ENCODE measurements at regions not wholly inside any gene's neighbourhood (a gene's known extent, or its start where the extent isn't known, plus 50 kb on each side); places are given as distances from the start of the nearest gene placed in this dataset.

DNA sequence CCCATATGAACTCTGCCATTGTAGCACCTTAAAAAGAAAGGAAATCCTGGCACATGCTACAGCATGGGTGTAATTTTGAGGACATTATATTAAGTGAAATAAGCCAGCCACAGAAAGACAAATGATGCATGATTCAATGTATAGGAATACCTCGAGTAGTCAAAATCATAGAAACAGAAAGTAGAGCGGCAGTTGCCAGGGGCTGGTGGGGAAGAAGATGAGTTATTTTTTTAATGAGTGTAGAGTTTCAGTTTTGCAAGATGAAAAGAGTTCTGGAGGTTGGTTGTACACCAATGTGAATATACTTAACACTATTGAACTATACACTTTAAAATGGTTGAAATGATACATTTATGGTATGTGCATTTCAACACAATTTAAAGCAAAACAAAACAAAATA is 133.0 kb downstream of the ZDHHC21 start:
- DNase-seq (ENCODE audit: low read depth, low spot score), result no peak

DNA sequence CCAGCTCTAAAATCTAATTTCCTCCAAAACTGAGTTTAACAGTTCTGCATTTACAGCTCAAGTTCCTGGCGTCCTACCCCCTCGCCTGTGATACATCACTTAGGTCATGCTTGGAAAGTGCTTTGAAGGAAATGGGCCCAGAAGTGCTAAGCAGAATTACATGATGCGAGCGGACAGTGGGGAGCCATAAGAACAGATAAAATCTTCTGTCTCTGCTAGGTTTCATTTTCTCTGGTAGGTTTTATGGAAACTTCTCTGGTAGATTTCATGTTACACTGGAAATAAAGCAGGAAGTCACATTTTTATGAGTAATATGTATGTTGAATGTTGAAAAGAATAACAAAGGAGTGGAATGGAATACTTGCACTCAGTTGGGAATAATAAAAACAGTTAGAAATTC is 138.3 kb downstream of the ZDHHC21 start:
- no peak for DNase-seq (ENCODE audit: low read depth, low spot score)

DNA sequence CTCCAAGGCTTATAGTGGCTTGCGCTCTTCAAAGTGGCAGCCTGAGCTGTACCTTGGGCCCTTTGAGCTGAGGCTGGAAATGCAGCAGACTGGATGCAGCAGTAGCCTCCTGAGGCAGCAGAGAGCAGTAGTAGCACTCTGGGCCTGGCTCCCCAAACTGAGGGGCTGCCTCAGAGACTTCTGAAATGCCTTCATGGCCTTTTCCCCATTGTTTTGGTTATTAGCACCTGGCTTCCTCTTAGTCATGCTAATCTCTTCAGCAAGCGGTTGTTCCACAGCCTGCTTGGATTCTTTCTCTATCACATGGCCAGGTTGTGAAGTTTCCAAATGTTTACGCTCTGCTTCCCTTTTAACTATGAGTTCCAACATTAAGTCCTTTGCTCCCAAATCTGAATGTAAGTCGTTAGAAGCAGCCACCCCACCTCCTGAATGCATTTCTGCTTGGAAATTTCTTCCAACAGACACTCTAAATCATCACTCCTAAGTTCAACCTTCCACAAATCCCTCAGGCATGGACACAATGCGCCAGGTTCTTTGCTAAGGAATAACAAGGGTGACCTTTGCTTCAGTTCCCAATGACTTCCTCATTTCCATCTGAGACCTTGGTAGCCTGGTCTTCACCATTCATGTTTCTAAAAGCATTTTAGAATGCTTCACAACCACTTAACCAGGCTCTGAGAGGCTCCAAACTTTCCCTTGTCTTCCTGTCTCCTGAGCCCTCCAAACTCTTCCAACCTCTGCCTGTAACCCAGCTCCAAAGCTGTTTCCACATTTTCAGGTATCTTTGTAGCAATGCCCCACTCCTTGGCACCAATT is 145.8 kb downstream of the ZDHHC21 start:
- no peak for DNase-seq (ENCODE audit: low read depth, low spot score)

DNA sequence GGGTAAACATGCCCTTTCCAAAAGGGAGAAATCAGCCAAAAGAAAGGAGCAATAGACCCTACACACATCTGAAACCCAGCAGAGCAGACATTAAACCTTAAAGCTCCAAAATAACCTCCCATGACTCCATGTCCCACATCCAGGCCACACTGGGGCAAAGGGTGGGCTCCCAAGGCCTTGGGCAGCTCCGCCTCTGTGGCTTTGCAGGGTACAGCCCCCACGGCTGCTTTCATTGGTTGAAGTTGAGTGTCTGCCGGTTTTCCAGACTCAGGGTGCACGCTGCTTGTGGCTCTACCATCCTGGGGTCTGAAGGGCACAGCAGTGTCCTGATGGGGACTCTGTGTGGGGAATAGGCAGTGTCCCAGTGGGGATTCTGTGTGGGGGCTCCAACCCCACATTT is 146.5 kb downstream of the ZDHHC21 start:
- no peak for DNase-seq (ENCODE audit: low read depth, low spot score)

DNA sequence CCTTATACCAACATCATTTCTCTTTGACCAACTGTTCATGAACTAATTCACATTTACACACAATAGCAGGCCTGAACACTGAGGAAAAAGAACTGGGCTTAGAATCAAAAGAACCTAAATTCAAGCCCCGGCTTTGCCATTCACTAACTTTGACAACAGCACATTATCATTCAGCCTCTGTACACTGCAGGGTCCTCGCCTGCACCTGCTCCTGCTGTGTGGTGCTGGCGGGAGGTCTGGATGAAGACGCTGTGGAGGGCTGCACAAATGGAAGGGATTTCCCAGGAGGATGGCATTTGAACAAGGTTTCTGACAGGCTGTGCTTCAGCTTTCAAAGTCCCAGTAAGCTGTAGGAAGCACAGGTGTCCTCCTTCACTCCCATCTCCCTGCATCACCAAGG is 151.2 kb downstream of the ZDHHC21 start:
- no peak for DNase-seq (ENCODE audit: low read depth, low spot score)

DNA sequence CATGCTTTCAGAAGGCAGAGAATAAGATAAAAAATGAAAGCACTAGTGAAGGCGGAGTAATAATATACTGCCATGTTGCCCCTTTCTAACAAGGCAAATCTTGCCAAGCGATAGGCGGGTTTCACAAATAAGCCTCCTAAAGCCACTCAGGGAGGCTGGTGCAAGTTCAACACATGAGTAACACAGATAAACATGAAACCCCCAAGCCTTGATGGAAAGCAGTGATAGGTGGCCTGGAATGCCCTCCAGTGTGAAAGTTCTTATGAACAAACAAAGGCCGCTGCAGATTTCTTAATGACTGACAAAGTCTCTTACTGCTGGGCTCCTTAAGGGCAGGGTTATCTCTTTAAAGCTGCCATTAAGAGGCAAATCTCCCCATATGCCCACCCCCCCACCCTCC is 154.7 kb downstream of the ZDHHC21 start:
- no peak for DNase-seq (ENCODE audit: low read depth, low spot score)

DNA sequence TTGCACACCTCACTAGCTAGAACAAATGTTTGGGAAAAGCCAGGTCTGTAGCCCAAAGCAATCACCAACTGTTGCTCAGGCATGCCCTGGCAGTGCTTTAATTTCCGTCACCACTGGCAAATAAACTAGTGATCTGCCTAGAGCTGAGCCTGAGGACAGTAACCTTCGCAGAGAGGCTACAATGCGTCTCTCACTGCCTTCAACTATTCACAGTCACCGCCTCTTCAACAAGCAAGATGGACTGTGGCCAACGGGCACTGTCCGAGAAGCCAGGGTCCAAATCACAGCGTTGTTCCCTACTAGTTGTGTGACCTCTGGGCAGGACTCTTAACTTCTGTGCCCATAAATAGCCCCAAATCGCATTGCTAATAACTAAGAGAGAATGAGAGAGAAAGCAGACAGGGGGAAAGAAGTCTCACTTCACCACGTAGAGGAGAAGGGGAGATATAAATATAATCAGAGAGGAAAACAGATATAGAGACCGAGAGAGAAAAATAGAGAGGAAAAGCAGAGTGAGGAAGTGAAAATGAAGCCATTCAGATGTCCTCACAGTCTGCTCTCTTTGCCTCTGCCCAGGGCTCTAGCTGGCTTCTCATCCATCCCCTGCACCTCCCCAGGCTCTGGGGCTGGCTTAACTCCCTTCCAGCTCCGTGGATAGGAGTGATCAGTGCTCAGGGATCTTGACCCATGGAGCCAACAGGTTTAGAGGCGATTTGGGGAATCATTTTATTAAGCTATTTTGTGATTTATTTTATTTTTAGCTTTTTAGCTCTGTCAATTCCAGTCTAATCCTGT is 157.9 kb downstream of the ZDHHC21 start:
- no peak for DNase-seq (ENCODE audit: low read depth, low spot score)

DNA sequence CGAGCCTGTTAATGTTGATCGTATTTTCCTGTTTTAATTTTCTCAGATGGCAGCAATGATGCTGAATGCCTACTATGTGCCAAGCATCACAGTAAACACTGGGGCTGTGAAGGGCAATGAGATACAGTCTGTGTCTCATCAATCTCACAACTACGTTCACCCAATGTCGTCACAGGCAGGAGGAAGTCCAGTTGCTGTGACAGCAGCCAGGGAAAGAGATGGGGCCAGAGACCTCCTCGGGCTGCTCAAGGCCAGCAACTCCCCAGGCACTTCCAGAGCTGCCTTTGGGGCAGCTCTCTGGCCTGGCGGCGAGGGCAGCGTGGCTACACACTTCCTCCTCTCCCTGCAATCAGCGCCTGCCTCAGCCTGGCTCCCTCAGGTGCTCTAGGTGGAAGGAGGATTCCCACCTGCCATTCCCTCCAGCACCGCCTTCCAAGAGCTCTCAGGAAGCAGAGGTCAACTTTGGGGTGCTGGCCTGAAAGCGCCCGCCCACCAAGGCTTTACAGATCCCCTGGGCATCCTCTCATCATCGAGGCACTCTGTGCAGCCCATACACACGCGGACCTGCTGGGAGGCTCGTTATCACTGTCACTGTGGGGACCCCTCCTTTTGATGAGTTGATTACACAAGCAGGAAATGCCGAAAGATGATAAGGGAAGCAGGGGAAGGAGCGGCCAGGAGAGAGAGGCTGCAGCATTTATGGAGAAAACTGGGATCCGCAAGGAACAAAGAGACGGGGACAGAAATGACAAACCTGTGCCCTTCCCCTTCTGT is 159.2 kb downstream of the ZDHHC21 start:
- DNase-seq (ENCODE audit: low read depth, low spot score), result no peak

DNA sequence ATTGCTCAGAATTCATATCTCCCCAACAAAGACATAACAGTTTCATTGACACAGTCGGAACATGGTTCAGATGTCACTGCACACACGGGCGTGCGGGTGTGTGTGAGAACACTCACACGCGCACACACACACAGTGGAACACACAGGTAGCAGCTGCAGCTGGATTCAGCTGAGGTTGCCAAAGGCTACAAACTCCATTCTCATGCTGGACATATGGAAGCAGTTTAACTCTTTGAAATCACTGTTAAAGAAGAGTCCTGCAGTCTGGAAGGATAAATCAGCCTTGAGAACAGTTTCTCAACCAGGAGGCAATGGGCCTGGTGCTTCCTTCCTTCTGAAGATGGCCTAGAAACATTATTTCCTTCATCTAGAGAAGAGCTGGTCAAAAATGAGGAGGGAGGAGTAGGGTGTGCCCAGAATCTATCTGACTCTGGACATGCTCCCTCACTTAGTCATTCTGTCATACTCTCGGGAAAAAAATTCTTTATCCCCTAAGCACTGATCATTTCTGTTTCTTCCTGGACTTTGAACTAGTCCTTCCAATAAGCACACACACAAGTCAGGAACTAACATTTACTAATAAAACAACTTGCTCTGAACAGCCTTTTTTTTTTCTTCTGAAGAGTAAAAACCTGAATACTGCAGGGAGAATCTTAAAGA is 160.6 kb downstream of the ZDHHC21 start:
- DNase-seq (ENCODE audit: low read depth, low spot score), result no peak

DNA sequence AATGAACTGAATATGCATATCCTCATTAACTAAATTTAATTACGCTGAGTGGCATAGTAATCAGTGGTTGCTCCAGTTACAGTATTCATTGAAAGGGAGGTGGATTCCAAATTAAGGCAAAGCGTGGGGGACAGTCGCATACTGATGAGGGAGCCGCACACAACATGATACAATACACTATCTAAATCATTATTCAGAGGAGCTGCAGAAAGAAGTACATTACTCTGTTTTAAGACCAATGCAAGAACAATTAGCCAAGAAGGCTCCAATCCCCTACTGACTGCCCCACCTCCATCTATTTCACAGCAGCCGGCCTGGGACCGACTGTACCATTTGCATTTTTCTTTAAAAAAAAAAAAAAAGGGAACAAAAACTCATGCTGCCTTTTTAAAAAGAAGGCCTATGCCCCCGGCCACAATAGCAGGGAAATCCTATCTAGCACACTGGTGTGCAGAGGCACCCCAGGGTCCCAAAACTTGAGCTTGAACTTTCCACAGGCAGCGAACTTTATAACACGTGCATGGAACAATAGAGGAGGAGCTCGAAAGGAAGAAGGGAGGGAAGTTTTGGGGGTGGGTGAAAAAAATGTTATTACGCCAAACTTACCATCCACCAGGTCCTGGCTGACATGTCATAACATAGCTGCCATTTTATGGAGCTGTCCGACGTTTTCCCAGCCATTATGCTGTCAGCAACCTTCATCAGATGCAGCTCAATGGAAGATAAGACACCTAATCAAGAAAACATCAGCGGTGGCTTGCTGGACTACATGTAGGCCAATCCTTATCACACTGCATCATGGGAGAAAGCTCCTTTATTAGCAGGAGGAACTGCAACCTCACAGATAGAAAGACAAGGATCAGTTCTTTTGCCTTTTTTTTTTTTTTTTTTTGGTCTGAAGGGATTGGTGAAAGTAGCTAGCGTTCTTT is 161.6 kb downstream of the ZDHHC21 start:
- DNase-seq (ENCODE audit: low read depth, low spot score), result no peak

DNA sequence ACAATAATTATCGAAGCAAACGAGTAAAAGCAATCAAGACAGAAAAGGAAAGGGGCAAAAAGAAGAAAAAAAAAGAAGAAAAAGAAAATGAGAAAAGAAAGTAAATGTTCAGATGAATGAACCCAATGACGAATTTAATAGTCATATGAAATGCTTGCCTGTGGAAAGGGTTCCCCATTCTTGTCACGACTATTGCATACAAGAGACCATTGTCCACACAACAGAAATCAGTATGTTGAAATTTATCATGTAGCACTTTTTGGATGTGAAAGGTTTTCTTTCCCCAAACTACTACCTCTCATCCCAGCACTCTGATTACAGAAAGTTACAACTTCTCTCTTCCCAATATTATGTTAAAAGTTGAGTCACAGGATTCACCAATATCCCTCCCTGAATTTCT is 162.4 kb downstream of the ZDHHC21 start:
- no peak for DNase-seq (ENCODE audit: low read depth, low spot score)

DNA sequence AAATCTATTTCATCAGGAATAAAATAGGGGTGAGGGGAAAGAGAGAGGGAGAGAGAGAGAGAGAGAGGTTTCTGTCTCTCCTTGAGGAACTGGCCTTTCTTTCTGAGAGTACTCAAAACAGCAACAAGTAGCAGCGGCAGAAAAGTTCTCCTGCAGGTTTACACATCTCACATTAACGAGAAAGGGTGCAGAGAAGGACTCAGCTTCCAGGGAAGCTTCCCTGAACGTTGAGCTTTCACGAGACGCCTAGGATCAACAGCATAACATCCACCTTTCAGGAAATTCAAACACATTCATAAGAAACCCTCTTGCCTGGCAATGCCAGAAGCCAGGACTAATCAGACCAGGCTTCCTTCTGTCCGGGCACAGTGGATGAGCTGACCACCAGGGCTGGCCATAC is 162.9 kb downstream of the ZDHHC21 start:
- no peak for DNase-seq (ENCODE audit: low read depth, low spot score)

DNA sequence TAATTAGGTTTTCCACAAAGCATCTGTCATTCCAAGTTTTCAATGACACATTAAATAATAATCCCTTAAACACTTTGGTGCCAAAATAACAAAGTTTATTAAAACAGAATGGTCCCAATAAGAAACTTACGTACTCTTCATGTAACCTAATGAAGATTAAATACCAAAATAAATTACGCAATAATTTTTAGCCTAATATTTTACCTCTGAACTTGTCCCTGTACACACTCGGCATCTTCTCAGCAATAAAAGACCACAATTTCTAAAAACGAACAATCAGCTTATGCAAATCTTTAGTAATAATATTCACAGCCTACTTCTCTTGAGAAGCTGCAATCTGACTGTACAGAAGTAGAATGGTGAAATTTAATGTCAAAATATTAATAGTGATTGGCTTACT is 163.6 kb downstream of the ZDHHC21 start:
- DNase-seq (ENCODE audit: low read depth, low spot score), result no peak

DNA sequence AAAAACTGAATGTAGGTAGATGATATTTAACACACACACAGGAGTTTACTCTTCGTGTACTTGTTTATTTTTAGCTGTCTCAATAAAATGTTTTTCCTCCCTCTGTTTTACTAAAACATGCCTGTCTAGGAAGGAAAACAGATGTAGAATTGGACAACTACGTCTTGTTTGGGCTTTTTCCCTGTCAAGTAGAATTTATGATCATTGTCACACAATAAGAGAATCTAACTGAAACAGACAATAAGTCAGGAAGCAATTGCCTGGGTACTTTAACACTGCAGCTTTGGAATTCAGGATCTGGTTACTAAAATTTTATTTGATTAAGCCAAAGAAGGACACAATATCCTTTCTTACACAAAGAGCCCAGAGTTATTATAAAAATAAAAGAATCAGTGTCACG is 164.2 kb downstream of the ZDHHC21 start:
- DNase-seq (ENCODE audit: low read depth, low spot score), result no peak

DNA sequence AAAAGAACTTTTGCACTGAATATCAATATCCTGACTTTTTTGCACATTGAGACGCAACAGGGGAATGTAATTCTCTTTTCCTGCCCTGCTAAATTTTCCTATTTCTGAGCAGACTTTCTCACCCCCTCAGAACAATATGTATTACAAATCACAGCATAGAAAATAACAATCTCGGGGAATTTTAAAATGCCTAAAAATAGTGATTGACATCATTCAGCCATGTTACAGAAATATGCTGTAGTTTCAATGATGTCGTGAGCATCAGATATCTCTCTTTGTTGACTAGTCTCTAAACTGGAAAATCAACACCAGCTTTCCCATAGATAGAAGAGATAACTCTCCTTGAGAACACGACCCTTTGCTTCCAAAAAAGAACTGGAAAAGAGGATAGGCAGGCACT is 166.7 kb downstream of the ZDHHC21 start:
- no peak for DNase-seq (ENCODE audit: low read depth, low spot score)

DNA sequence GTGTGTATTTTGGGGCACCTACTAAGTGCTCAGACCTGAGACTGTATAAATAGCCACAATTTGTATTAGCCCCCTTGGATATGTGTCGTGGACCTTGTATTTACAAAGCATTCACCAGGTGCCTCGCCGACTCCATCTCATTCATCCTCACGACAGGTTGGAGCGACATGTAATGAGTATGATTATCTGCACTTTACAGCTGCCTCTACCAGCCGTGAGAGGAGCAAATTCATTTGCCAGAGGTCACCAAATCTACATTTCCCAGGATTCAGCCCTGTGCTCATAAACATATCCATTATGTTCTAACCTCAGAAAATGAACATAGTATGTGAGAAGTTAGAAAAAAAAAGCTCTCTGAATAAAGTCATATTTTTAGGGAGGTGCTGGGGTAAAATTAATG is 167.4 kb downstream of the ZDHHC21 start:
- DNase-seq (ENCODE audit: low read depth, low spot score), result no peak

DNA sequence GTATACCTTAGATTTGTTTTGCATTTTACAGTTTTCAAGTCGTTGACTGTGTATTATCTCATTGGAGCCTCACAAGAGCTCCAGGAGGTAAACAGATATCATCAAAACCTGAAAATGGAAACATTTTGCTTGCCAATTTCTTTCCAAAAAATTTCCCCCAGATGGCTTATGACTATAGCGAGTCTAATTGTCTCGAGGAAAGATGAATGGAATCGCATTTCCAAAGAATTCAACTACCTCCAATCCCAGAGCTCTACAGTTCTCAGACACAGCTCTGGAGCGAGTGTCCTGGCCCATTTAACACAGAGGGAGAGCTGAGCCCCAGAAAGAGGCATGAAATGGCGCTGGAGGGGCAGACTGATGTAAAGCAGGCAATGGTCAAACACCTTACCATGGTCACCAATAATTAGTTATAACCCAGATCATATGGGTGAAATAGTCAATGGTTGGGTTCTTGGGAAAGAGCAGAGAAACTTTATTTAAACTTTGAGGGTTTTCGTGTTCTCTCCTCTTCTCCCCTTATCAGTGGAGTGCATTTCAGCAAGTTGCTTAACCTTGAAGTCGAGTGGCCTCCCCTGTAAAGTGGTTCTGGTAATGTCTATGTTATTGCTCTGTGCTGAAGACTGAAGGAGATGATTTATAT is 168.2 kb downstream of the ZDHHC21 start:
- DNase-seq (ENCODE audit: low read depth, low spot score), result no peak

DNA sequence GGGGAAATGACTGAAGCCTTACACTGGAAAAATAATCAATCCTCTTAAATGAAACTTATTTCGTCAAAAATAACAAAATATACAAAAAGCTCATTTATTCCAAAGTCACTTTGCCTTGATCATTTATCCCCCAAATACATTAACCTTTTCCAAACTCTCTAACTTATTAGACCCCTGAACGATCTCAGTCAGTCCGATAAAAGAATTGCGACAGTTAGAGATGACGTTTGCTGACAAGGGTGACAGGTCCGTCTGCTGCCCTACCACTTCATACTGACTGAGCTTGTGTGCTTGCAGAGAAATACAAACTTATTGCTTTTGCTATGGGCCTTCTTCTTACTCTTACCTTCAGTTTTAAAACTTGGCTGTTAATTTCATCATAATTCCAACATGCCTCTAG is 169.7 kb downstream of the ZDHHC21 start:
- DNase-seq (ENCODE audit: low read depth, low spot score), result no peak

DNA sequence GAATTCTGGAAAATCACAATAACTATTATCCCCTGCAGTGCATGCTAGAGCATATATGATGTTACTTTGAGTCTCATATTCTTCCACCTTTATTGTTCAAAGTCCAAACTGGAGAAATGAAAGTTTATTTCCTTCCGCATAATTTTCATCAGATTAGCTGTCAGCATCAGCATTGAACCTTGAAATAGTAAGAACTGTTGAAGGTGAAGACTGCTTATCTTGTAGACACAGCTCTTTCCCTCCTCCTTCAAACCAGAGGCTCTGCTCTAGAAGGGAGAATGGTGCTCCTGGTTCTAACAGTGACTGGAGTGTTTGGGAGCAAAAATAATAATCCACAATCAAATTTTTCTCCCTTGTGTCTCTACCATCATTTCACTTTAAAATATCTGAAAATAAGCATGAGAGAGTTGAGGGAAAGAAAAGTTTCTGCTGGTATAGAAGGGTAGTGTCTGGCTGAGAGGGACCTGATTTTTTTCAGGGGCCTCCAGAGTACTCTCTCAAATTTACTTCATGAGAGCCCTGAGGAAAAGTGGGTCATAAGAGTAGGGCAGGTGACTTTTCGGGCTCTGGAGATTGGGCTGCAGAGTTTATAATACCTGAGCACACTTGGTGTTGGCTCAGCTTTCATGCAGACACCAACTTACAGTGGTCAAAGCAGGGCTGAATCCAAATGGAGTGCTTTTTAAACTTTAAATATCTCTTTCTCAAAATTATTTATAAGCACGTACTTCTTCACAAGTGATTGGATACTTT is 170.4 kb downstream of the ZDHHC21 start:
- no peak for DNase-seq (ENCODE audit: low read depth, low spot score)

DNA sequence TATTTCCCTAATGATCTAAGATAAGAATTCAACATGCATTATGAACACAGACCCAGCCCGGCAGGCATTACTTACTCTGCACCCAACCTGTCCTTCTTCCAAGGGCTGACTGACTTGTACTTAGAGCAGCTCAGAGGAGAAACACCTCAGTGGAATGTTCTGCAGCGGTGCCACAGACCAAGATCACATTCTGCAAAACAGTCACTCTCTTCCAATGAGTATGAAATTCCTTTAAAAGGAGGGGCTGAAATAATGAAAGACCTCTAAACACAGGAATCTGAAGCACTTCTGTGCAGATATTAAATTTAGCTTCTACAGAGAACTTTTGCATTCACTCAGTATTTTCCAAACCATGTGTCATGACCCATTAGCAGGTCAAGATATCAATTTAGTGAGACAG is 172.9 kb downstream of the ZDHHC21 start:
- no peak for DNase-seq (ENCODE audit: low read depth, low spot score)
